GM18951 (cell line): ENCODE measurements at regions not wholly inside any gene's neighbourhood (a gene's known extent, or its start where the extent isn't known, plus 50 kb on each side); places are given as distances from the start of the nearest gene placed in this dataset.
"Not testable (repeated sequence)": the region's sequence is repeated elsewhere in the genome, so short reads cannot be mapped to it uniquely, and the experiment has no call there.

Experiments used
- in situ Hi-C: fragments of 300-500 bp; cut with MboI; formaldehyde crosslinking; loops from one replicate; pipeline ENCODE4 v1.12.0; 2022; ENCODE audit warnings: low sequenced_read_pairs, mixed read lengths, inconsistent platforms; ENCODE audit not compliant: unreplicated experiment

GRCh38 chr4:49150351-49151083 lies 164.4 kb downstream of the CWH43 start:
- in situ Hi-C loops, result not testable (repeated sequence)

- in situ Hi-C loops, result not testable (repeated sequence)
Observed at GRCh38 chr4:49153011-49153410, 166.9 kb downstream of the CWH43 start.

- in situ Hi-C loops, result not testable (repeated sequence)
Observed at GRCh38 chr4:49154308-49155103, 168.4 kb downstream of the CWH43 start.

GRCh38 chr4:49155270-49155669 lies 169.2 kb downstream of the CWH43 start:
- in situ Hi-C loops, result not testable (repeated sequence)

- in situ Hi-C loops, result not testable (repeated sequence)
Observed at GRCh38 chr4:49156309-49156708, 170.2 kb downstream of the CWH43 start.

GRCh38 chr4:49157630-49158029 lies 171.6 kb downstream of the CWH43 start:
- in situ Hi-C loops, result not testable (repeated sequence)

GRCh38 chr4:49161111-49161541 lies 175.1 kb downstream of the CWH43 start:
- in situ Hi-C loops, result not testable (repeated sequence)

GRCh38 chr4:49164916-49165315 lies 178.8 kb downstream of the CWH43 start:
- in situ Hi-C loops, result not testable (repeated sequence)

GRCh38 chr4:49177847-49178246 lies 191.8 kb downstream of the CWH43 start:
- in situ Hi-C loops, result not testable (repeated sequence)

GRCh38 chr4:49181088-49181487 lies 195.0 kb downstream of the CWH43 start:
- in situ Hi-C loops, result not testable (repeated sequence)

GRCh38 chr4:49211396-49212194 lies 225.5 kb downstream of the CWH43 start:
- in situ Hi-C loops, result not testable (repeated sequence)

- in situ Hi-C loops, result not testable (repeated sequence)
Observed at GRCh38 chr4:49213250-49213649, 227.2 kb downstream of the CWH43 start.

GRCh38 chr4:49213750-49214149 lies 227.7 kb downstream of the CWH43 start:
- in situ Hi-C loops, result not testable (repeated sequence)

- in situ Hi-C loops, result not testable (repeated sequence)
Observed at GRCh38 chr4:49214453-49215081, 228.5 kb downstream of the CWH43 start.

- in situ Hi-C loops, result not testable (repeated sequence)
Observed at GRCh38 chr4:49215082-49215479, 229.0 kb downstream of the CWH43 start.

- in situ Hi-C loops, result not testable (repeated sequence)
Observed at GRCh38 chr4:49216606-49217005, 230.5 kb downstream of the CWH43 start.
